Keratinocyte (primary cell): ENCODE measurements at regions not wholly inside any gene's neighbourhood (a gene's known extent, or its start where the extent isn't known, plus 50 kb on each side); places are given as distances from the start of the nearest gene placed in this dataset.

ENCODE experiments used
- EZH2 ChIP-seq: IDR thresholded peaks from one replicate; pipeline ENCODE4 v1.6.1; 2012; ENCODE audit warnings: inconsistent platforms, mild to moderate bottlenecking, low read length, moderate library complexity
- TF ChIP-seq, protein P1 (sequence below), 3 experiments: IDR thresholded peaks in 1 of 3; conservative IDR thresholded peaks in 1 of 3; optimal IDR thresholded peaks in 1 of 3; 2 replicates in 2 of 3; 3 replicates in 1 of 3; pipeline versions ENCODE3 to v1.5.1; 2011; ENCODE audit warnings: low read length in 3 of 3, mild to moderate bottlenecking in 3 of 3, moderate library complexity in 2 of 3, control low read depth in 1 of 3, inconsistent platforms in 1 of 3; ENCODE audit not compliant: insufficient read depth in 2 of 3; ENCODE audit errors: extremely low read depth in 1 of 3

DNA sequence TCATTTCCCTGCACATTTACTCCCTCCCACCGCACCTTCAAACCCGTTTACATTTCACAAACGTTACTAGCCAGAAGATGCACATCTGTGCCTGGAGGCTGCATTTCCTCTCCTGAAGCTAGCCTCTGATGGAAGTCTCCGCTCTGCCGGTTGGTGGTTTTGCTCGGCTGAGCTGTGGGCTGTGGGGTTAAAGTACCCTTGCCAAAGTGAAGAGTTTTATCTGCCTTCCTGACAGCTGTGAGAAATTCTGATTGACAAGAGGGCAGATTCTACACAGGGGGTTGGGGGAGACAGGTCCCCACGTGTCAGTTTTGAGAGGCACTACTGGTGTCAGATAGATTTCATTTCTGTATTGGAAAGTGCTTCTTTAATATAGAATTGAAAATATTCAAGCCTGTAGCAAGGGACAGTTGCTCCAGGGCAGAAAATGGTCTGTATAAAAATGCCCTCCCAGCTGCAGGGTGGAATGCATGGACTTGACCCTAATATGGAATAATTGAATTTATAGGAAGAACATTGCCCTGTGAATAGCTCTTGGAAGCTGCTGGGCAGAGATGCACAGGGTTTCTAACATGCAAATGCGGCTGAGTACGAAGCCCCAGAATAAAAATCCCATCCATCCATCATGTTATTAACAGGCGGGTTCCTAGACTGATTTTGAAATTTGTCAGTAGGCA, 201.1 kb upstream of the RGMA start:
- TF ChIP-seq, protein P1, sequence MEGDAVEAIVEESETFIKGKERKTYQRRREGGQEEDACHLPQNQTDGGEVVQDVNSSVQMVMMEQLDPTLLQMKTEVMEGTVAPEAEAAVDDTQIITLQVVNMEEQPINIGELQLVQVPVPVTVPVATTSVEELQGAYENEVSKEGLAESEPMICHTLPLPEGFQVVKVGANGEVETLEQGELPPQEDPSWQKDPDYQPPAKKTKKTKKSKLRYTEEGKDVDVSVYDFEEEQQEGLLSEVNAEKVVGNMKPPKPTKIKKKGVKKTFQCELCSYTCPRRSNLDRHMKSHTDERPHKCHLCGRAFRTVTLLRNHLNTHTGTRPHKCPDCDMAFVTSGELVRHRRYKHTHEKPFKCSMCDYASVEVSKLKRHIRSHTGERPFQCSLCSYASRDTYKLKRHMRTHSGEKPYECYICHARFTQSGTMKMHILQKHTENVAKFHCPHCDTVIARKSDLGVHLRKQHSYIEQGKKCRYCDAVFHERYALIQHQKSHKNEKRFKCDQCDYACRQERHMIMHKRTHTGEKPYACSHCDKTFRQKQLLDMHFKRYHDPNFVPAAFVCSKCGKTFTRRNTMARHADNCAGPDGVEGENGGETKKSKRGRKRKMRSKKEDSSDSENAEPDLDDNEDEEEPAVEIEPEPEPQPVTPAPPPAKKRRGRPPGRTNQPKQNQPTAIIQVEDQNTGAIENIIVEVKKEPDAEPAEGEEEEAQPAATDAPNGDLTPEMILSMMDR (optimal IDR thresholded peaks at IDR 0.05 in 1 of 3, IDR thresholded peaks at IDR 0.05 in 1 of 3, conservative IDR thresholded peaks at IDR 0.05 in 1 of 3; ENCODE audit: extremely low read depth in 1 of 3, insufficient read depth in 2 of 3, low read length in 3 of 3): no peak
- no peak for TF ChIP-seq EZH2
